Posterior cingulate gyrus (tissue), 11 donors: ENCODE measurements at regions not wholly inside any gene's neighbourhood (a gene's known extent, or its start where the extent isn't known, plus 50 kb on each side); places are given as distances from the start of the nearest gene placed in this dataset.

Experiments used
- DNase-seq, 10 donors: peaks; one replicate each; pipeline versions ENCODE4 v3.0.0 to v3.0.0-alpha.2; 2020 to 2021; ENCODE audit warnings: mixed read lengths in 3 of 10
- intact Hi-C: fragments of 100-400 bp; cut with DNase I; formaldehyde crosslinking; loops from one replicate; pipeline ENCODE4 v1.15.1; 2023

- DNase-seq: no peak
- intact Hi-C loops: no loop called here
Measured at GRCh38 chr12:76259660-76260389, 88.4 kb downstream of the BBS10 start.

GRCh38 chr12:76259106-76259505 is 89.1 kb downstream of the BBS10 start:
- intact Hi-C loops: no loop called here
- no peak for DNase-seq

- DNase-seq: no peak
- intact Hi-C loops: no loop called here
Measured at GRCh38 chr12:76256904-76257303, 91.3 kb downstream of the BBS10 start.

- no peak for DNase-seq
- intact Hi-C loops: no loop called here
Measured at GRCh38 chr12:76256321-76256720, 91.9 kb downstream of the BBS10 start.

GRCh38 chr12:76255692-76256091 is 92.5 kb downstream of the BBS10 start:
- DNase-seq: no peak
- intact Hi-C loops: no loop called here

- DNase-seq: no peak
- intact Hi-C loops: no loop called here
Measured at GRCh38 chr12:76255281-76255680, 92.9 kb downstream of the BBS10 start.

GRCh38 chr12:76252031-76252430 is 96.2 kb downstream of the BBS10 start:
- intact Hi-C loops: no loop called here
- no peak for DNase-seq

- intact Hi-C loops: no loop called here
- DNase-seq: no peak
Measured at GRCh38 chr12:76250256-76250655, 98.0 kb downstream of the BBS10 start.

- intact Hi-C loops: no loop called here
Measured at GRCh38 chr12:76249501-76249900, 98.7 kb downstream of the BBS10 start.

GRCh38 chr12:76247992-76248391 is 100.2 kb downstream of the BBS10 start:
- intact Hi-C loops: no loop called here
- no peak for DNase-seq

More at GRCh38 chr12:76249501-76249900, 98.7 kb downstream of the BBS10 start:
- no peak for DNase-seq

GRCh38 chr12:76247026-76247646 is 101.1 kb downstream of the BBS10 start:
- intact Hi-C loops: no loop called here

GRCh38 chr12:76246611-76247010 is 101.6 kb downstream of the BBS10 start:
- no peak for DNase-seq
- intact Hi-C loops: no loop called here

More at GRCh38 chr12:76247026-76247646, 101.1 kb downstream of the BBS10 start:
- no peak for DNase-seq

- no peak for DNase-seq
- intact Hi-C loops: no loop called here
Measured at GRCh38 chr12:76244300-76244699, 103.9 kb downstream of the BBS10 start.

GRCh38 chr12:76242813-76243550 is 105.2 kb downstream of the BBS10 start:
- no peak for DNase-seq
- intact Hi-C loops: no loop called here

GRCh38 chr12:76241371-76241770 is 106.8 kb downstream of the BBS10 start:
- intact Hi-C loops: no loop called here
- DNase-seq: no peak

- no peak for DNase-seq
- intact Hi-C loops: no loop called here
Measured at GRCh38 chr12:76240281-76240680, 107.9 kb downstream of the BBS10 start.

- intact Hi-C loops: no loop called here
- DNase-seq: no peak
Measured at GRCh38 chr12:76238688-76239087, 109.5 kb downstream of the BBS10 start.

- intact Hi-C loops: no loop called here
- DNase-seq: no peak
Measured at GRCh38 chr12:76237086-76237701, 111.0 kb downstream of the BBS10 start.

GRCh38 chr12:76236640-76237039 is 111.6 kb downstream of the BBS10 start:
- no peak for DNase-seq
- intact Hi-C loops: no loop called here

GRCh38 chr12:76234741-76235140 is 113.5 kb downstream of the BBS10 start:
- DNase-seq: no peak
- intact Hi-C loops: no loop called here

GRCh38 chr12:76232013-76232412 is 116.2 kb downstream of the BBS10 start:
- intact Hi-C loops: no loop called here
- no peak for DNase-seq
